ENCODE measurements at regions not wholly inside any gene's neighbourhood (a gene's known extent, or its start where the extent isn't known, plus 50 kb on each side); places are given as distances from the start of the nearest gene placed in this dataset.

GRCh38 chr2:100722125-100722524 is 97.8 kb upstream of the NPAS2 start:
- FAIRE-seq (no peak), DNase-seq (ENCODE audit: insufficient read length, low spot score) (no peak)
- TF ChIP-seq CTCF (IDR thresholded peaks at IDR 0.05; ENCODE audit: insufficient read depth, missing control alignments) = no peak

- FAIRE-seq (no peak), DNase-seq (ENCODE audit: insufficient read length, low spot score) (no peak)
- no peak for TF ChIP-seq CTCF (IDR thresholded peaks at IDR 0.05; ENCODE audit: insufficient read depth, missing control alignments)
Observed at GRCh38 chr2:100726866-100727265, 93.1 kb upstream of the NPAS2 start.

DNA sequence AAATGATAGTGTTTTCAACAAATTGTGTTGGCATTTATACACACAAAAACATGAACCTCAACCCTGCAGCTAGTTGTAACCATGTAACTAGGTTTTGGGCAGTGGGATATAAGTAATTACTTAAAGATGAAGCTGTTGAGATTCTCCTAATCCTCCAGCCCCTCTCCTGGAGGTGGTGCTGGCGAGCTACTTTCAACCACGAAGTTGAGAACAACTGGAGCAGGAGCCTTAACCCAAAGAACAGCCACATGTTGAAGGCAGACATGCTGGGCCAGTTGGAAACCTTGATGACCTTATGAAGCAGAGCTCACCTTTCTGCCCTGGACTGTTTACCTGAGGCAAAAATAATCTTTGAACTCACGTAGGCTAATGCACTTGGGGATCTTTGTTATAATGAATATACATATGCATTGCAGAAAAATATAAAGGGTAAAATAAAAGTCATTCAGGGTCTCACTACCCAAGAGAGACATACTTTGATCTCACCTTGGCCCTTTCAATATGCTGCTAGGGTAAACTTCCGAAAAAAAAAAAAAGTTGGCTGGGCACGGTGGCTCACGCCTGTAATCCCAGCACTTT is 89.6 kb upstream of the NPAS2 start:
- TF ChIP-seq CTCF (IDR thresholded peaks at IDR 0.05; ENCODE audit: insufficient read depth, missing control alignments) = peak; percentile 44
- DNase-seq (ENCODE audit: insufficient read length, low spot score) = no peak
- no peak for FAIRE-seq

GRCh38 chr2:100731535-100731981 is 88.4 kb upstream of the NPAS2 start:
- FAIRE-seq (no peak), DNase-seq (ENCODE audit: insufficient read length, low spot score) (no peak)
- TF ChIP-seq CTCF (IDR thresholded peaks at IDR 0.05; ENCODE audit: insufficient read depth, missing control alignments) = no peak

DNA sequence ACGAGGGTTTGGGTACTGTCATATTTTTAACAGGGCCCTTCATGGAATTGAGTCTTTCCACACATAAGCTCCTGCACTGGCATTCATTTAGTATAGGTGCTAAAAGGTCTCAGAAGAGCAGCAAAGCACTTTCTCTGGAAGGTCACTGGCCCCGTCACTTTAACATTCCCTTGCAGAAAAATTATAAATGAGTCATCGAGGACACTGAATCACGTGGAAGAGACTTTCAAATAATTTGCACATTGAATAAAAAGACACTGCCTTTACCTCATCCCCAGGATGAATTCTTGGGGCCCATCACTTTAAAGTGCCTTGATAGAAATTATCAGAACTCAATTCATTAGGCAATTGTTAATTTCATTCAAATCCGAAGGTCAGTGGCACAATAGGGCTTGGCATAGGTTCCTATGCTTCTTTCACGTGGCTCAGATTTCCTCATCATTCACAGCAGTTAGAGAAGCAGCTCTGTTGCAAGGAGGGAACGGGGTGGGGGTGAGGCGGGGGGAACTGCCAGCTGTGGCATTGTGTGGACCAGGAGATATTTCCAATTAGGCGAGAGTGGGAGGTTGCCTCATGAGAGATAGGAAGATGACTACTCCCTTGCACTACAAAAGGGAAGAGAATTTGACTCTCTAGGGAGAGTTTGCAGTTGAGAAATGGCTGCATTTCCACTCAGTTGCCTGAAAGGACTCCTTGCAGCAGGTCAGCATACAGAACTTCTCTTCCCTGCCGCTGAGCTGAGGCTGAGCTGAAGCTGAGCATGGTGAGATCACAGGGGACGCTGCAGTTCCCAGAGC is 86.3 kb upstream of the NPAS2 start:
- no peak for FAIRE-seq
- no peak for DNase-seq (ENCODE audit: insufficient read length, low spot score)
- TF ChIP-seq CTCF (IDR thresholded peaks at IDR 0.05; ENCODE audit: insufficient read depth, missing control alignments) = no peak

DNA sequence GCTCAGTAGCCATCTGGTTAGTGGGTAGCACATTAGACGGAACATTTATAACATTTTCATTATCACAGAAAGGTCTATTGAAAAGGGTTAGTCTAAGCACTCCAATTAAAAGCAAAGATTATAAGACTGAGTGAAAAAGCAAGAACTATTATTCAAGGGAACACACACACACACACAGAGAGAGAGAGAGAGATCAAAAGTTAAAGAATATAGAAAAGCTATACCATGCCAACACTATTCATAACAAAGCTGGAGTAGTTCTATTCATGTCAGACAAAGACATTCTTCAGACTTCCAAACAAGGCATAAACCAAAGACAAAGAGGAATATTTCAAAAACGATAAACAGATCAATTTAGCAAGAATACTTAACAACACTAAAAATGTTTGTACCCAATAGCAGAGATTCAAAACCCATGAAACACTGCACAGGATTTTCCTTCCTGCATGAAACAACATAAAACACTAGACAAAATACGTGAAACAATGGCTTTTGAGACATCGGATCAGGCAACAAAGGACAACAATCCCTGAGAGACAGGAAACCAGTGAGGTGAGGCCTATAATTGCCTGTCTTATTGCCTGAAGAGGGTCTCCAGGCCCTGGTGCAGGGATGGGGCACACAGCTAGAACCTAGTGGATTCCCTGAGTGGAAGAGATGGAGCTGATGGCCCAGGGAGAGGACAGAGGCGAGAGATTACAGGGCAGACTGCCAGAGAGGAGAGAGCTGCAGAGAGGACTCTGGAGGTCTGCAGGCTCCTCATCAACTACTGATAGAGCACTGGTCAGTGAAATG is 83.6 kb upstream of the NPAS2 start:
- FAIRE-seq (no peak), DNase-seq (ENCODE audit: insufficient read length, low spot score) (no peak)
- no peak for TF ChIP-seq CTCF (IDR thresholded peaks at IDR 0.05; ENCODE audit: insufficient read depth, missing control alignments)
